Mesenchymal stem cell (in vitro differentiated cells and primary cell): ENCODE measurements at regions not wholly inside any gene's neighbourhood (a gene's known extent, or its start where the extent isn't known, plus 50 kb on each side); places are given as distances from the start of the nearest gene placed in this dataset.
A peak's percentile ranks its signal among the peaks of the same experiment; 100 is the strongest.

ENCODE experiments used
- DNase-seq: peaks from one replicate; pipeline ENCODE4 v3.0.0-alpha.2; 2013
- H2AFZ ChIP-seq: one replicate; pipeline ENCODE4 v1.6.1; 2013; ENCODE audit warnings: low read depth, mild to moderate bottlenecking, control low read depth, inconsistent platforms, low read length, moderate library complexity
- H2AK5ac ChIP-seq: 2 replicates; pipeline ENCODE4 v1.6.1; 2013; ENCODE audit warnings: low read length, moderate library complexity, mild to moderate bottlenecking, inconsistent platforms; ENCODE audit not compliant: severe bottlenecking
- H2BK120ac ChIP-seq: one replicate; pipeline ENCODE4 v1.6.1; 2013; ENCODE audit warnings: low read depth, mild to moderate bottlenecking, inconsistent platforms, low read length, moderate library complexity
- H2BK12ac ChIP-seq, 2 experiments: one replicate each; pipeline ENCODE4 v1.6.1; 2013; ENCODE audit warnings: inconsistent platforms in 2 of 2, low read length in 2 of 2, mild to moderate bottlenecking in 2 of 2, moderate library complexity in 2 of 2, control low read depth in 1 of 2
- H2BK15ac ChIP-seq: one replicate; pipeline ENCODE4 v1.6.1; 2013; ENCODE audit warnings: mild to moderate bottlenecking, low read depth, inconsistent platforms; ENCODE audit not compliant: poor library complexity, severe bottlenecking
- H2BK5ac ChIP-seq: 2 replicates; pipeline ENCODE4 v1.6.1; 2013; ENCODE audit warnings: low read depth, mild to moderate bottlenecking, low read length, control low read depth, inconsistent platforms; ENCODE audit not compliant: poor library complexity, severe bottlenecking
- H3K14ac ChIP-seq, 2 experiments: one replicate each; pipeline ENCODE4 v1.6.1; 2013; ENCODE audit warnings: inconsistent platforms in 2 of 2, low read length in 2 of 2, control low read depth in 1 of 2, mild to moderate bottlenecking in 1 of 2, moderate library complexity in 1 of 2
- H3K18ac ChIP-seq, 2 experiments: one replicate each; pipeline ENCODE4 v1.6.1; 2013; ENCODE audit warnings: inconsistent platforms in 2 of 2, low read length in 2 of 2, control low read depth in 1 of 2, low read depth in 1 of 2, mild to moderate bottlenecking in 1 of 2
- H3K23ac ChIP-seq, 2 experiments: one replicate each; pipeline ENCODE4 v1.6.1; 2013; ENCODE audit warnings: inconsistent platforms in 2 of 2, low read length in 2 of 2, mild to moderate bottlenecking in 2 of 2, moderate library complexity in 2 of 2, control low read depth in 1 of 2
- H3K27ac ChIP-seq: 2 replicates; pipeline ENCODE4 v1.5.1; 2013; ENCODE audit warnings: mild to moderate bottlenecking, moderate library complexity, low read length, control low read depth, inconsistent platforms; ENCODE audit not compliant: poor library complexity, severe bottlenecking
- H3K27me3 ChIP-seq, 2 experiments: 2 replicates each; pipeline versions ENCODE4 v1.6.1 to v1.7.0; 2013; ENCODE audit warnings: low read length in 2 of 2, mild to moderate bottlenecking in 2 of 2, moderate library complexity in 2 of 2, control low read depth in 1 of 2, inconsistent platforms in 1 of 2; ENCODE audit not compliant: control insufficient read depth in 1 of 2, insufficient read depth in 1 of 2
- H3K36me3 ChIP-seq, 2 experiments: 2 replicates each; pipeline versions ENCODE4 v1.6.1 to v1.7.0; 2013; ENCODE audit warnings: low read length in 2 of 2, control low read depth in 1 of 2, inconsistent platforms in 1 of 2, low read depth in 1 of 2, mild to moderate bottlenecking in 1 of 2; ENCODE audit not compliant: insufficient read depth in 2 of 2, control insufficient read depth in 1 of 2
- H3K4ac ChIP-seq, 2 experiments: one replicate each; pipeline ENCODE4 v1.6.1; 2013; ENCODE audit warnings: inconsistent platforms in 2 of 2, low read length in 2 of 2, mild to moderate bottlenecking in 2 of 2, moderate library complexity in 2 of 2, control low read depth in 1 of 2, low read depth in 1 of 2
- H3K4me1 ChIP-seq: 2 replicates; pipeline ENCODE4 v1.6.1; 2013; ENCODE audit warnings: low read depth, low read length, control low read depth; ENCODE audit not compliant: control insufficient read depth, insufficient read depth
- H3K4me2 ChIP-seq: 2 replicates; pipeline ENCODE4 v1.6.1; 2013; ENCODE audit warnings: low read length, mild to moderate bottlenecking, inconsistent platforms; ENCODE audit not compliant: poor library complexity, severe bottlenecking
- H3K4me3 ChIP-seq, 2 experiments: 2 replicates each; pipeline versions ENCODE4 v1.5.1 to v1.7.0; 2013; ENCODE audit warnings: low read length in 2 of 2, mild to moderate bottlenecking in 2 of 2, control low read depth in 1 of 2, low read depth in 1 of 2; ENCODE audit not compliant: insufficient read depth in 1 of 2
- H3K79me1 ChIP-seq: replicated peaks from 2 replicates; pipeline ENCODE4 v1.6.1; 2013; ENCODE audit warnings: mild to moderate bottlenecking, control low read depth, low read length, inconsistent platforms; ENCODE audit not compliant: poor library complexity, severe bottlenecking
- H3K9ac ChIP-seq: 2 replicates; pipeline ENCODE4 v1.7.0; 2013; ENCODE audit warnings: mild to moderate bottlenecking, low read length, moderate library complexity
- H3K9me3 ChIP-seq: 2 replicates; pipeline ENCODE4 v1.7.0; 2013; ENCODE audit warnings: mild to moderate bottlenecking, low read length; ENCODE audit not compliant: control insufficient read depth
- H4K8ac ChIP-seq: one replicate; pipeline ENCODE4 v1.6.1; 2013; ENCODE audit warnings: inconsistent platforms, mild to moderate bottlenecking, low read length, moderate library complexity
- H4K91ac ChIP-seq: one replicate; pipeline ENCODE4 v1.6.1; 2013; ENCODE audit warnings: mild to moderate bottlenecking, low read length, inconsistent platforms
- WGBS: methylation state at CpG from one replicate; pipeline ENCODE4 v1.1.7; 2013; ENCODE audit warnings: mixed read lengths; 5-methylcytosine and 5-hydroxymethylcytosine counted together

GRCh38 chr5:74319076-74319475 lies 321.5 kb downstream of the ENC1 start:
- Histone ChIP-seq H4K8ac (no peak overlapping the region), H3K4me2 (no peak overlapping the region), H2AFZ (no peak overlapping the region), H3K23ac (no peak overlapping the region), H2BK5ac (no peak overlapping the region), H3K36me3 (no peaks in the 10 kb centered on the region), H4K91ac (no peak overlapping the region), H3K27me3 (no peaks in the 10 kb centered on the region), H3K9me3 (no peaks in the 10 kb centered on the region), H2BK12ac (no peak overlapping the region), H3K18ac (no peak overlapping the region), H3K14ac (no peak overlapping the region), H3K4me3 (no peak overlapping the region), H2AK5ac (no peak overlapping the region), H2BK15ac (no peak overlapping the region), H3K9ac (no peak overlapping the region), H3K27ac (no peak overlapping the region), H3K4me1 (peaks cover 8% of the 10 kb centered on the region), H2BK120ac (no peak overlapping the region), H3K79me1 (no peaks in the 10 kb centered on the region), H3K4ac (no peak overlapping the region)
- WGBS, result no CpG with 5 or more reads among the region's 3 CpGs
- no peak for DNase-seq

GRCh38 chr5:74316064-74316603 lies 324.4 kb downstream of the ENC1 start:
- H3K79me1 ChIP-seq, result no peaks in the 10 kb centered on the region
- peak overlapping the region; percentile 39 for H2BK5ac ChIP-seq
- peak; percentile 98 for DNase-seq
- H3K36me3 ChIP-seq, result no peaks in the 10 kb centered on the region
- no peak overlapping the region for H3K4ac ChIP-seq
- H3K4me3 ChIP-seq, result no peak overlapping the region
- H2BK120ac ChIP-seq, result no peak overlapping the region
- no peak overlapping the region for H3K23ac ChIP-seq
- peak overlapping the region; percentile 75 for H3K27ac ChIP-seq
- H3K4me2 ChIP-seq, result no peak overlapping the region
- H3K9me3 ChIP-seq, result no peaks in the 10 kb centered on the region
- 37% methylated on average over 1 of the region's 3 CpGs for WGBS
- H4K8ac ChIP-seq, result peak overlapping the region; percentile 29
- peak overlapping the region in 1 of 2 experiments; percentile 44 for H3K14ac ChIP-seq
- peak overlapping the region; percentile 3 to 22 for H3K18ac ChIP-seq
- H3K9ac ChIP-seq, result peak overlapping the region; percentile 64
- H2AK5ac ChIP-seq, result peak overlapping the region; percentile 5
- H3K27me3 ChIP-seq, result no peaks in the 10 kb centered on the region
- H3K4me1 ChIP-seq, result peaks cover 10% of the 10 kb centered on the region
- H4K91ac ChIP-seq, result peak overlapping the region; percentile 70
- peak overlapping the region; percentile 1 to 43 for H2BK12ac ChIP-seq
- peak overlapping the region; percentile 39 for H2BK15ac ChIP-seq
- peak overlapping the region; percentile 55 for H2AFZ ChIP-seq

DNA sequence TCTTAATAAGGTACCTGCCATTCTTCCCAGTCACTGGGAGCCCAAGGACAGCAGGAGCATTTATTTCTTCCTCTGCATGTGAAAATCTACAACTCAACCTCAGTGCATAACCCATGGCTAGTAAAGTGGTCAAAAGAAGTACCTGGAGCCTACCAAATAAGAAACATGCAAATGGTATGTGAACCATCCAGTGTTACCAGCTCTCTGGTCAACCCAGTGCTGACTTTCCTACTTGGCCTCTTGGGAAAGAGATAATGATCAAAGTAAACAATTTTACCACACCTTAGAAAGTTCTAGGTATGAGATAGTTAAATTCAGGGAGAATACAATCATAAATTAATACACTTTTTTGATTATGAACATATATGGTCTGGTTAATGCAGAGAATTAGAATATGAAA lies 325.6 kb downstream of the ENC1 start:
- Histone ChIP-seq H4K91ac (no peak overlapping the region), H2AFZ (no peak overlapping the region), H3K4me2 (no peak overlapping the region), H3K4ac (no peak overlapping the region), H2BK120ac (no peak overlapping the region), H3K36me3 (no peaks in the 10 kb centered on the region), H3K9ac (no peak overlapping the region), H3K9me3 (no peaks in the 10 kb centered on the region), H3K18ac (no peak overlapping the region), H3K4me3 (no peak overlapping the region), H3K14ac (no peak overlapping the region), H2BK15ac (no peak overlapping the region), H3K27ac (no peak overlapping the region), H2AK5ac (peak overlapping the region; percentile 60), H3K27me3 (no peaks in the 10 kb centered on the region), H3K79me1 (no peaks in the 10 kb centered on the region), H3K4me1 (peaks cover 10% of the 10 kb centered on the region), H2BK5ac (peak overlapping the region; percentile 4), H4K8ac (no peak overlapping the region), H2BK12ac (no peak overlapping the region), H3K23ac (no peak overlapping the region)
- no peak for DNase-seq

DNA sequence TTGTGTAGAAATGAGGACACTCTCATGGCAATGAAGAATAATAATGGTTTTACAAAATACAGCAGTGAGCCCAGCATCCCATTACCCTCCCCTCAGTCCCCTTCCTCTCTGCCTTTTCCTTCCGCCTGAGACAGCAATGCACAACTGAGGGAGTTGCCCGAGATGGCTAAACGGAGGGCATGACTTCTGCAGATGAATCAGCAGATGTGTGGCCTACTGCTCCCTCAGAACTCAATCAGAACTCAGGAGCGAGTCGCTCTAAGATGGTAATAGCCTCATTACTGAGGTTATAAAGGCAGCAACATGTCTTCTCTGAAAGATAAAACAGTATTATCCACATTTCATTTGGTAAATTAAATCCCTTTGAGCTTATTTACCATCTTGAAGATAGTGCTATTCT lies 326.6 kb downstream of the ENC1 start:
- peak overlapping the region in 1 of 2 experiments; percentile 10 for H2BK12ac ChIP-seq
- H3K14ac ChIP-seq, result no peak overlapping the region
- no peaks in the 10 kb centered on the region for H3K27me3 ChIP-seq
- no peak overlapping the region for H2AFZ ChIP-seq
- H2AK5ac ChIP-seq, result no peak overlapping the region
- no peak overlapping the region for H4K91ac ChIP-seq
- H2BK5ac ChIP-seq, result no peak overlapping the region
- H3K36me3 ChIP-seq, result no peaks in the 10 kb centered on the region
- no peak overlapping the region for H3K18ac ChIP-seq
- H3K4me2 ChIP-seq, result no peak overlapping the region
- H2BK120ac ChIP-seq, result no peak overlapping the region
- H3K9ac ChIP-seq, result no peak overlapping the region
- WGBS, result 96% methylated on average over 3 of the region's 5 CpGs
- no peak overlapping the region for H3K4ac ChIP-seq
- H3K79me1 ChIP-seq, result no peaks in the 10 kb centered on the region
- H3K4me1 ChIP-seq, result peaks cover 10% of the 10 kb centered on the region
- DNase-seq, result no peak
- H3K4me3 ChIP-seq, result no peak overlapping the region
- H3K27ac ChIP-seq, result no peak overlapping the region
- H3K23ac ChIP-seq, result no peak overlapping the region
- H3K9me3 ChIP-seq, result no peaks in the 10 kb centered on the region
- no peak overlapping the region for H2BK15ac ChIP-seq
- no peak overlapping the region for H4K8ac ChIP-seq
